GM18520 (cell line): ENCODE measurements at regions not wholly inside any gene's neighbourhood (a gene's known extent, or its start where the extent isn't known, plus 50 kb on each side); places are given as distances from the start of the nearest gene placed in this dataset.
"Not testable (repeated sequence)": the region's sequence is repeated elsewhere in the genome, so short reads cannot be mapped to it uniquely, and the experiment has no call there.

Experiments
- ATAC-seq: cut with Tn5 transposase; IDR thresholded peaks from one replicate; pipeline ENCODE4 v1.9.1; 2021; ENCODE audit not compliant: unreplicated experiment

DNA sequence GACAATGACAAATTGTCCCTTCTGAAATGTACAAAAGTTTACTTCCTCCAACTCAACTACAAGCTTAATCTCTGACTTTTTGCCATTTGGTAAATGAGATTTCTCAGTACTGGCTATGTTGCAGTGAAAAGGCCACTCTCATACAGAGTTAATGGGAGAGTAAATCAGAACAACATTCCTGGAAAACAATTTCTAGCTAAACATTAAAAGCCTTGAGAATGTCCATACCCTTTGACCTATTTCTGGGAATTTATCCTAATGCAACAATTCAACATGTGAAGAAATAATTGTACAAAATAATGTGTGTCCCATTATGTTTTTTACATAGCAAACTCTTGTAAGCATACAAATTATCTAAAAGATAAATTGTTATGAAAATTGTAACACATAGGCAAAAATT, 56.3 kb upstream of the SPEF2 start:
- ATAC-seq, result no peak

DNA sequence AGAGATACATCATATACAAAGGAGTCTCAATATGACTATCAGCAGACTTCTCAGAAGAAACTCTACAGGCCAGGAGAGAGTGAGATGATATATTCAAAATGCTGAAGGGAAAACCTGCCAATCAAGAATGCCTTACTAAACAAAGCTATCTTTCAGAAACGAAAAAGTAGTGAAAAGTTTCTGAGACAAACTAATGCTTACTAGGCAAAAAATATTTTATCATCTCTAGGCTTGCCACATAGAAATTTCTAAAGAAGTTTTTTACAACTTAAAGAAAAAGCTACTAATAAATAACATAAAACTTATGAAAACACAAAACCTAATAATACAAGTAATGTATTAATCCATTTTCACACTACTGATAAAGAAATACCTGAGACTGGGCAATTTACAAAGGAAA, 59.9 kb upstream of the SPEF2 start:
- ATAC-seq, result no peak

DNA sequence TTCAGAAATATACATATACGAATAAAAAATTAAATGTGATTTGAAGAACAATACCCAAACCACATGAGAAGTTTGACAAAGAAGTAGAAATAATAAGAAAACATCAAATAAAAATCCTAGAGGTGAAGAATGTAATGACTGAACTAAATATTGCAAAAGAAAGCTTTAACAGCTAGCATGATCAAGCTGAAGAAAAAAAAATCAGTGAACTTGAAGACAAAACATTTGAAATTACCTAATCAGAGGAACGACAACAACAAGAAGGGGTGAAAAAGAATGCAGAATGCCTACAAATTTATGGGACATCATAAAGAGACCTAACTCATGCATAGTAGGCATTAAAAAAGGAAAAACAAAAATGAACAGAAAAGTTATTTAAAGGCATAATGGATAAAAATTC, 60.5 kb upstream of the SPEF2 start:
- no peak for ATAC-seq

DNA sequence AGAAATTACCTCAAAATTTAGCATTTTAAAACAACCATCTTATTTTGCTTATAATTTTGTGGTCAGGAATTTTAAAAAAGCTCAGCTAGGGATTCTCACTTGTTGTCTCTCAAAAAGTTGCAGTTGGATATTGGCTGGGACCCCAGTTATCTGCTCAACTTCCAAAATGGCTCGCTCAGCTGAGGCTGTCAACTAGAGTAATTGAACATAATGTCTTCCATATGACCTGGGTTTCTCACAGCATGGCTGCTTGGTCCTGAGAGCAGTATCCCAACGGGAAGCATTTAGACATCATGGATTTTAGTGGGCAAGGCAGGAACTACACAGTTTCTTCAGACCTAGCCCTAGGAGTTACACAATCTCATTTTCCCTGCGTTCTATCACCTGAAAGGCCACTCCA, 63.6 kb upstream of the SPEF2 start:
- ATAC-seq, result no peak

GRCh38 chr5:35545190-35545589, 72.5 kb upstream of the SPEF2 start:
- no peak for ATAC-seq

DNA sequence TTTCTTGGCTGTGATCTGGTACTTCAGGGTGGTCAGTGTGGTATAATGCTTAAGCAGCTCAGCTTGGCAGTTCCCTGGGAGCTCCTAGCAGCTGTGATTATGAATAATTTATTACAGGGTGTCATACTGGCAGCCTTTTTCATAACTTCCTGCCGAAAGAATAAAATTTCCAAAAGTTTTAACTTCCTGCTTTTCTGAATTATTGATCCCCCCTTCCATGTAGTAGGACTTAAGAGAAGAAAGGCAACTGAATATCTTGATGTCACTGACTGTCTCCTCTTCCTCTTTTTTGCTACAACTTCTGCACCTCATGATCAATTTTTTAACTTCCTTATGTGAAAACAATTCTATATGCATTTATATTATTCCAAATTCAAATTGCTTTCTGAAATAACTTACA, 74.3 kb upstream of the SPEF2 start:
- no peak for ATAC-seq

- no peak for ATAC-seq
These were observed 77.7 kb upstream of the SPEF2 start for GRCh38 chr5:35540002-35540401.

GRCh38 chr5:35538198-35538931, 79.3 kb upstream of the SPEF2 start:
- ATAC-seq, result no peak

GRCh38 chr5:35533156-35533555, 84.5 kb upstream of the SPEF2 start:
- ATAC-seq, result no peak

DNA sequence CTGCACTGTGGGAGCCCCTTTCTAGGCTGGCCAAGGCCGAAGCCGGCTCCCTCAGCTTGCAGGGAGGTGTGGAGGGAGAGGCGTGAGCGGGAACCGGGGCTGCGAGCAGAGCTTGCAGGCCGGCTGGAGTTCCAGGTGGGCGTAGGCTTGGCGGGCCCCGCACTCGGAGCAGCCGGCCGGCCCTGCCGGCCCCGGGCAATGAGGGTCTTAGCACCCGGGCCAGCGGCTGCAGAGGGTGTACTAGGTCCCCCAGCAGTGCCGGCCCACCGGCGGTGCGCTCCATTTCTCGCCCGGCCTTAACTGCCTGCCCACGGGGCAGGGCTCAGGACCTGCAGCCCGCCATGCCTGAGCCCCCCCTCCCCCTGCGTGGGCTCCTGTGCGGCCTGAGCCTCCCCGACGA, 86.1 kb upstream of the SPEF2 start:
- ATAC-seq, result not testable (repeated sequence)

GRCh38 chr5:35518104-35518503, 99.6 kb upstream of the SPEF2 start:
- ATAC-seq, result peak; percentile 99

DNA sequence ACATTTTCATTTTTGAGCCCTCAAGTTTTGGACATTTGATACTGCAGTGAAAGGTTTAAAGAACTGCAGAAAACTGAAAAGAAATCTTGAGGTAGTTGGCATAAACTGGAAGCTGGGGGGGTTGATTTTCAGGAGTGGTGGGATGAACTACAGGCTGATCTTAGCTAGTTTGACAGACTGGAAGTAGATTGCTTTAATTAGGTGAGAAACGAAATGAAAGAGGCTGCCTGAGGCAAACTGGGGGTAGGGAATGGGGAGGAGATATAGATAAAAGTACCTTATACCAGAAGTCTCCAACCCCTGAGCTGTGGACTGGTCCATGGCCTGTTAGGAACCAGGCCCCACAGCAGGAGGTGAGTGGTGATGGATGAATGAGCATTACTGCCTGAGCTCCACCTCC, 101.4 kb upstream of the SPEF2 start:
- no peak for ATAC-seq

- no peak for ATAC-seq
These were observed 104.1 kb upstream of the SPEF2 start for GRCh38 chr5:35513612-35514011.

- ATAC-seq, result no peak
These were observed 115.5 kb upstream of the SPEF2 start for GRCh38 chr5:35502206-35502605.

DNA sequence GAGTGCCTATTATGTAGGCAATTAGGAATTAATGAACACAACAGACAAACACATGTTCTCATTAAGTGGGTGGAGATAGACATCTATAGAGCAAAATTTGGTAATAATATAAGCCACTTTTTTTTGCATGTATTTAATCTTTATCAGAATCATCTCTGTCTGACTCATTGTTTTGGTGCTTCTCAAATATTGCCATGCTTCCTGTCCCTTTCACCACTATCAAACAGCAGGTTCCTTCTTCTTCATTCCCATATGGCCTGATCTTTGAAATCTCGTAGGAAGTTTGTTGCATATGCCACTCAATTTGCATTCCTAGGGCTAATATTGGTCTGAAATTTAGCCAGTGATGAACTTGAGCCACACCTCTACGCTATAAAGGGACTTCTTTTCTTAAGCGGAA, 128.9 kb upstream of the SPEF2 start:
- no peak for ATAC-seq

DNA sequence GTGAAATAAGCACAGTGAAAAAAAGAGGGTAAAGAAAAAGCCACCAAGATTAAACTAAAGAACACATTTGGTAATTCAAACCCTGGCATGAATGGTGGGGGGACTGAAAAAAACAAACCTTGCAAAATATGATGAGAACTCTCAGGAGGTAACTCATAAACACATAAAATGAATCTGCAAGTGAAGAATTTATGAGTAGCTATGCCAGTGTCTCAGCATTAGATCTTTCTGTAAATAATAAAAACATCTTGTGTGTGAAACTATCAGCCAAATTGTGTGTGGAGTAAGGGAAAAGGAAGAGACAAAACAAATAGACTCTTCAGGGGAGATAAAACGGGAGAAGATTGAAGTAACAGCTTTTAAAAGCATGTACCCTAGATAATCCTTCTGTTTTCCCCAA, 129.6 kb upstream of the SPEF2 start:
- ATAC-seq, result no peak

- no peak for ATAC-seq
These were observed 130.2 kb upstream of the SPEF2 start for GRCh38 chr5:35487233-35488025.

DNA sequence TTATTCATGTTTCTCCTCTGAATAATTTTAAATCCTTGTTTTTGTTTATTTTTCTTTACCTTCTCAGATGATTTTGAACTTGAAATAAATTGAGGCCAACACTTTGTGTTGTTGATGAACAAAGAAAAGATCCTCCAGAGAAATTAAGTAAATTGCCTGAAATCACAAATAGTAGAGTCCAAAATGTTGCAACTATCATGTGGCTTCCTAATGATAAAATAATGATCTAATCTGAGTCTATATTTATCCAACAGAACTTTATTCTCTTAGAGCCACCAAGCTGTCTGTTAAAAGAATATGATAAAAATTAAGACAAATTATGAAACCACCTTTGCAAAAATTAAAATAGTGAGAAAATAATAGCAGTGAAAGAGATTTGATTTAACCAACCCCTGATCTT, 132.2 kb upstream of the SPEF2 start:
- no peak for ATAC-seq

GRCh38 chr5:35484241-35484640, 133.4 kb upstream of the SPEF2 start:
- no peak for ATAC-seq

- no peak for ATAC-seq
These were observed 133.9 kb upstream of the SPEF2 start for GRCh38 chr5:35483780-35484179.

DNA sequence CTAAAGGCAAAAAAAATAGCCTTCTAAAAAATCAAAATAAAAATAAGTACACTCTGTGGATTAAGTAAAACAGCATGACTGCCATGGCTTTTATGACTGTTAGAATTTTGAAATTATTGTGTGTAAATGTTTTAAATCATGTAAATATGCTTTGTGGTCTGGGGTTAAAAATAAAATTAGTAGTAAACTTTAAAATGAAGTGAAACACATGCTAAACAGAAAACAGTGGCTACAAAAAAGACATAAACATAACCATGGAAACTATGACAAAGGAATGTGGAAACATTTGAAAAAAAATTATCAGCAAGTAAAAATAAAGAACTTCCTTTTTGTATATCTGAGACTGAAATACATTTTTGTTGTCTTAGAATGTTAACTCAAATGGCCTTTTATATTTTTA, 134.5 kb upstream of the SPEF2 start:
- ATAC-seq, result no peak

- no peak for ATAC-seq
These were observed 135.4 kb upstream of the SPEF2 start for GRCh38 chr5:35482167-35482755.
